Epithelial cell of esophagus (primary cell): ENCODE measurements at regions not wholly inside any gene's neighbourhood (a gene's known extent, or its start where the extent isn't known, plus 50 kb on each side); places are given as distances from the start of the nearest gene placed in this dataset.

Experiments
- DNase-seq: peaks from one replicate; pipeline ENCODE4 v3.0.0; 2010; ENCODE audit warnings: low read depth
- H3K4me3 ChIP-seq: 2 replicates; pipeline ENCODE4 v1.5.1; 2011; ENCODE audit warnings: mild to moderate bottlenecking, low read length, control low read depth
- CTCF ChIP-seq: IDR thresholded peaks from 2 replicates; pipeline ENCODE4 v1.5.1; 2011; ENCODE audit warnings: low read depth, mild to moderate bottlenecking, low read length, control low read depth, inconsistent platforms; ENCODE audit not compliant: insufficient read depth; ENCODE audit errors: missing control alignments

- no peak for TF ChIP-seq CTCF
- no peak for DNase-seq
- no peak overlapping the region for H3K4me3 ChIP-seq
Observed at GRCh38 chr17:51442088-51442865, 181.9 kb downstream of the UTP18 start.

DNA sequence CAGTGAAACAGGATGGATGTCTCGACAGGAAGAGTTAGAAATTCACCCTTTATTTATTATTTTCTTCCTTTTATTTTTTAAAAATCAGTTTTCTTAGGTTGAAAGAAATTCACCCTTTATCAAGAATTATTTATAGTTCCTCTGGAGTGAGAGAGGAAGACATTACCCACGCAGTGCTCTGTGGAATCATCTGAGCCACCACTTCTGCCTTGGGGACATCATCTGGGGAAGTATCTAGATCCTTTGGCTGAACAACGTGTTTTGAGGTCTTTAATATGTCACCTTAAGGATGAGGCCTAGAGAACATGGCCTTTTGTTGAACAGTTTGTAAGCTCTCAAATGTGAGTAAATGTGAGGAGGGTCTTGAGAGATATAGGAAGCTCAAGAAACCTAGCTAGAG is 183.3 kb downstream of the UTP18 start:
- no peak for DNase-seq
- no peak overlapping the region for H3K4me3 ChIP-seq
- no peak for TF ChIP-seq CTCF

- no peak for DNase-seq
- H3K4me3 ChIP-seq = no peak overlapping the region
- no peak for TF ChIP-seq CTCF
Observed at GRCh38 chr17:51445946-51446345, 185.6 kb downstream of the UTP18 start.

GRCh38 chr17:51454456-51454978 is 194.2 kb downstream of the UTP18 start:
- H3K4me3 ChIP-seq = no peak overlapping the region
- TF ChIP-seq CTCF = no peak
- no peak for DNase-seq

GRCh38 chr17:51455211-51455610 is 194.9 kb downstream of the UTP18 start:
- no peak for TF ChIP-seq CTCF
- H3K4me3 ChIP-seq = no peak overlapping the region
- DNase-seq = no peak

- DNase-seq = no peak
- no peak for TF ChIP-seq CTCF
- H3K4me3 ChIP-seq = no peak overlapping the region
Observed at GRCh38 chr17:51455931-51456330, 195.6 kb downstream of the UTP18 start.

DNA sequence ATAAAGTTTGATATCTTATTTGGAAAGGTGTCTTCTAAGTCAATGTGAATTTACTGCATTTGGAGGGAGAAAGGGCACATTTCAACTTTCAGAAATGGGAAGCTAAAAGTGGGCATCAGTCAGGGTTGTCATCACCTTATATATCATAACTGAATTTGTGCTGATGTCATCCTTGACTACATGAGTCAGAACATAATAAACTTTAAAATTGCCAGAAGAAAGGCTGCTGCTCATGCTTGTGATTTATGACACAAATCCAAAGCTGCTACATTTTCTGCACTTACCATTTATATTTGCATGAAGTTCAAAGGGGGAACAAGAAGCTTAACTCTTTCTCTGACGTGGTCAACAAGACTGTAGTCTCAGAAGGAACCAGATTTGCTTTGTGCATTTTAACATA is 196.6 kb downstream of the UTP18 start:
- H3K4me3 ChIP-seq = no peak overlapping the region
- DNase-seq = no peak
- no peak for TF ChIP-seq CTCF
